Sigmoid colon (tissue), 6 donors: ENCODE measurements at regions not wholly inside any gene's neighbourhood (a gene's known extent, or its start where the extent isn't known, plus 50 kb on each side); places are given as distances from the start of the nearest gene placed in this dataset.
A peak's percentile ranks its signal among the peaks of the same experiment; 100 is the strongest.

ENCODE experiments used
- DNase-seq: peaks from one replicate; pipeline ENCODE4 v3.0.0-alpha.2; 2019
- H3K27ac ChIP-seq, 4 donors: fragments of 200-600 bp; sonication (generic); one replicate each; pipeline ENCODE4 v1.5.1; 2016 to 2019; ENCODE audit warnings: mild to moderate bottlenecking in 1 of 4
- H3K27me3 ChIP-seq, 3 donors: fragments of 200-600 bp; sonication (generic); one replicate each; pipeline ENCODE4 v1.5.1; 2019; ENCODE audit warnings: mild to moderate bottlenecking in 1 of 3
- H3K36me3 ChIP-seq, 4 donors: fragments of 200-600 bp; sonication (generic); one replicate each; pipeline ENCODE4 v1.5.1; 2016 to 2019
- H3K4me1 ChIP-seq, 4 donors: fragments of 200-600 bp; sonication (generic); one replicate each; pipeline ENCODE4 v1.5.1; 2017 to 2019
- H3K4me3 ChIP-seq, 4 donors: fragments of 200-600 bp; sonication (generic); one replicate each; pipeline ENCODE4 v1.5.1; 2017 to 2019; ENCODE audit warnings: mild to moderate bottlenecking in 2 of 4, moderate library complexity in 1 of 4
- H3K9me3 ChIP-seq, 4 donors: fragments of 200-600 bp in 3 of 4; sonication (generic) in 3 of 4; one replicate each; pipeline versions ENCODE4 v1.5.1 to v1.6.1; 2013 to 2019
- EP300 ChIP-seq, 4 donors: sonication (generic); formaldehyde crosslinking; IDR thresholded peaks; one replicate each; pipeline ENCODE4 v1.6.1; 2017; ENCODE audit warnings: antibody characterized with exemption in 4 of 4
- POLR2A ChIP-seq, 2 donors: fragments of 450-650 bp; IDR thresholded peaks; one replicate each; pipeline ENCODE4 v1.6.1; 2016; ENCODE audit warnings: antibody characterized with exemption in 2 of 2, mild to moderate bottlenecking in 2 of 2, moderate library complexity in 2 of 2
- POLR2AphosphoS5 ChIP-seq, 4 donors: sonication (generic); formaldehyde crosslinking; IDR thresholded peaks; one replicate each; pipeline ENCODE4 v1.6.1; 2017; ENCODE audit warnings: antibody characterized with exemption in 4 of 4
- WGBS, 2 donors: extraction: QIAGEN DNeasy Blood & Tissue Kit; methylation state at CpG; one replicate each; pipeline ENCODE4 v1.1.7; 2013; 5-methylcytosine and 5-hydroxymethylcytosine counted together
- intact Hi-C: fragments of 100-400 bp; cut with DNase I; formaldehyde crosslinking; loops from one replicate; pipeline ENCODE4 v1.15.1; 2023
- TF ChIP-seq, protein P1 (sequence below), 4 experiments: fragments of 450-650 bp in 3 of 4; fragments of 200-600 bp in 1 of 4; IDR thresholded peaks; one replicate each; pipeline ENCODE4 v1.5.1; 2016 to 2019; ENCODE audit warnings: antibody characterized with exemption in 4 of 4, mild to moderate bottlenecking in 3 of 4, moderate library complexity in 2 of 4
- donor health status: healthy with polysubstance abuse.
- donor health status: healthy.

DNA sequence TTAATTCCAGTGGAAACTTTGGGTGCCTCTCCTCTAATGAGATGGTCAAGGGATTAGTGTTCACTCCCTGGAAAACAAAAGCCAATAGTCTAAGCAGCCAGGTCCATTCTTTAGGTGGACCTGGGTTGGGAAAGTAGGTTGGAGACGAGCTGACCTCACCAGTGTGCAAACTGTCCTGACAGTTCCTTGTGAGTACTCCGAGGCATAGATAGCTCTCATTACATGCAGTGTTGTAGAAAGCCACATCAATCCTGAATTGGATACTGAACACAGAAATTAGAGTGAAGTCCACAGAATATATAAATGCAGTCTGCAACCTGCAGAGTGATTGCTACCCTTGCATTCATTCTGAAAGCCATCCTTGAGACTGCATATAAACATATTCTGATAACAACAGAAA, 675.1 kb upstream of the CXADR start:
- H3K27me3 ChIP-seq: no peaks in the 10 kb centered on the region
- TF ChIP-seq POLR2A (IDR thresholded peaks at IDR 0.05) (no peak), EP300 (IDR thresholded peaks at IDR 0.05) (no peak), POLR2AphosphoS5 (IDR thresholded peaks at IDR 0.05) (no peak)
- TF ChIP-seq, protein P1, sequence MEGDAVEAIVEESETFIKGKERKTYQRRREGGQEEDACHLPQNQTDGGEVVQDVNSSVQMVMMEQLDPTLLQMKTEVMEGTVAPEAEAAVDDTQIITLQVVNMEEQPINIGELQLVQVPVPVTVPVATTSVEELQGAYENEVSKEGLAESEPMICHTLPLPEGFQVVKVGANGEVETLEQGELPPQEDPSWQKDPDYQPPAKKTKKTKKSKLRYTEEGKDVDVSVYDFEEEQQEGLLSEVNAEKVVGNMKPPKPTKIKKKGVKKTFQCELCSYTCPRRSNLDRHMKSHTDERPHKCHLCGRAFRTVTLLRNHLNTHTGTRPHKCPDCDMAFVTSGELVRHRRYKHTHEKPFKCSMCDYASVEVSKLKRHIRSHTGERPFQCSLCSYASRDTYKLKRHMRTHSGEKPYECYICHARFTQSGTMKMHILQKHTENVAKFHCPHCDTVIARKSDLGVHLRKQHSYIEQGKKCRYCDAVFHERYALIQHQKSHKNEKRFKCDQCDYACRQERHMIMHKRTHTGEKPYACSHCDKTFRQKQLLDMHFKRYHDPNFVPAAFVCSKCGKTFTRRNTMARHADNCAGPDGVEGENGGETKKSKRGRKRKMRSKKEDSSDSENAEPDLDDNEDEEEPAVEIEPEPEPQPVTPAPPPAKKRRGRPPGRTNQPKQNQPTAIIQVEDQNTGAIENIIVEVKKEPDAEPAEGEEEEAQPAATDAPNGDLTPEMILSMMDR (IDR thresholded peaks at IDR 0.05): no peak
- H3K4me1 ChIP-seq: peaks cover 0 to 25% (median 19%) of the 10 kb centered on the region in 4 donors
- no peaks in the 10 kb centered on the region for H3K36me3 ChIP-seq
- WGBS, 2 donors: 50 to 76% methylated on average over 2 of the region's 2 CpGs
- DNase-seq: no peak
- H3K27ac ChIP-seq: no peak overlapping the region
- no peak overlapping the region for H3K4me3 ChIP-seq
- H3K9me3 ChIP-seq: no peaks in the 10 kb centered on the region
- intact Hi-C loops: no loop called here

DNA sequence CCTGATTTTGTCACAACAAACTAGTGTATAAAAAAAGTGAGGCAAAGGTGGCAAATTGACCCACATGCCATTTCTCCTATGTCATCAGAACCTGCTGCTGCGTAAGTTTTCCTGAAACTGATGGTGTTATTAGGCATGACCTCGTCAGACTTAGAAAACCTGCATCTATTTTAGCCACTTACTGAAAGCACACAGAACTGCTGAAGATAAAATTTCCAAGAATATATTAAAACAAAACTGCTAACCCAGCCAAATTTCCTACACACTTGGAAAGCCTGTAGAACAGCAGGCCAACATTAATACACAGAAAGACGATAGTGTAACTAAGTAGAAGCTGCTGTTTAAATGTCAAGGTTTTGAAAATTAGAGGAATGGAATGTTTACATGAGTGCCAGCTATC, 674.5 kb upstream of the CXADR start:
- peaks cover 0 to 25% (median 19%) of the 10 kb centered on the region in 4 donors for H3K4me1 ChIP-seq
- H3K36me3 ChIP-seq: no peaks in the 10 kb centered on the region
- H3K4me3 ChIP-seq: no peak overlapping the region
- H3K27me3 ChIP-seq: no peaks in the 10 kb centered on the region
- no peak for TF ChIP-seq POLR2AphosphoS5 (IDR thresholded peaks at IDR 0.05)
- 60 to 73% methylated on average over 3 of the region's 3 CpGs for WGBS, 2 donors
- no peak for DNase-seq
- no peaks in the 10 kb centered on the region for H3K9me3 ChIP-seq
- intact Hi-C loops: no loop called here
- H3K27ac ChIP-seq: peak overlapping the region in 2 of 4 donors; percentile 5 to 21

DNA sequence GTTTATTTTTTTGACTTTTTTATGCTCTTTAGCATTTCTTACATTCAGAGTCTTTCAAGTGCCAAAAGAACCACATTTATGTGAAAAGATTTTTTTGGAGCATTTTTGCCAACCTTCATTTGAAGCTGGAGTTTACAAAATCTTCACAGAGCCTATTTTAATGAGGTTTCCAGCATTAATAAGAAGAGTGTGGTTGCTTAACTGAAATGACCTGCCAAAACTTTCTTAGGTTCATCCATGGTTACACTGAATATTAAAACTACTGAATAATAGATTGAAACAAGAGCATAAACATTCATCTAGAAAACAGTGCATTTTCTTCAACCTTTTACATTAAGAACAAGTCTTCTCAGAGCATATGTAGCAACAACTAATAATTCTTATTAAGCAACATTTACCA, 672.3 kb upstream of the CXADR start:
- no peak for DNase-seq
- TF ChIP-seq EP300 (IDR thresholded peaks at IDR 0.05) (no peak), POLR2A (IDR thresholded peaks at IDR 0.05) (no peak), POLR2AphosphoS5 (IDR thresholded peaks at IDR 0.05) (no peak)
- TF ChIP-seq, protein P1 (IDR thresholded peaks at IDR 0.05): no peak
- intact Hi-C loops: no loop called here
- Histone ChIP-seq H3K36me3 (no peaks in the 10 kb centered on the region), H3K27me3 (no peaks in the 10 kb centered on the region), H3K9me3 (no peaks in the 10 kb centered on the region), H3K27ac (peak overlapping the region in 2 of 4 donors; percentile 4 to 18), H3K4me3 (no peak overlapping the region), H3K4me1 (peaks cover 0 to 25% (median 19%) of the 10 kb centered on the region in 4 donors)

DNA sequence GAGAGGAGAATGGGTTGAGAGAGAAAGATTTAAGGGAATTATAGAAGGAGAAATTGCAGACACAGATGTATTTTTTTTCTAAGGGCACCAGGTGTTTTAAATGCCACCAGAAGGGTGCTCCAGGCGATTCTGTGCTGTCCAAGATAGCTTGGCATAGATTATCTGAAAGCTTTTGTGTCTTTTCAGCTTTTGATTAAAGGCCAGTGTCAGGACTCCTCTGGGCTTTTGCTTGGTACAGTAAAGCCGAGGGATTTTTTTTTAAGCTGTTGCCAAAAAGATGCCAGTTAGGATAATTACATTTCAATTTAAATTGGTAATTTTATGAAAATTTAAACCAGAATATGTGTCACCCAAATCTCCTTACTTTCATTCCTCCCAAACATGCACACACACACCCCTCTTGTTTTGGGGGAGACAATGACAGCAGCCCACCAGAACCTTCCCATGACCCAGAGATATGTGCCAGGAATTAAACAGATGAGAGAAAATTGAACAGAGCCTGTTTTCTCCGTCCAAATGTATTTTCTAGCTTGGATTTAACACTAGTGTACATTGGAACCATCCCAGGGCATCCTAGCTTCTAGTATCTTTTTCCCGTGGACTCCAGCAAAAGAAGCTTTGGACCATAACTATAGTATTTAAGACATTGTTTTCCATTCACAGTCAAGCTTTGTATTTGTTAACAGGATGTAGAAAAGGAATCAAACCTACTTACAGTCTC, 670.7 kb upstream of the CXADR start:
- no peak overlapping the region for H3K4me3 ChIP-seq
- no peaks in the 10 kb centered on the region for H3K9me3 ChIP-seq
- intact Hi-C loops: no loop called here
- no peak for DNase-seq
- WGBS, 2 donors: 53 to 68% methylated on average over 4 of the region's 4 CpGs
- no peaks in the 10 kb centered on the region for H3K27me3 ChIP-seq
- H3K27ac ChIP-seq: no peak overlapping the region
- peaks cover 0 to 25% (median 18%) of the 10 kb centered on the region in 4 donors for H3K4me1 ChIP-seq
- TF ChIP-seq POLR2A (IDR thresholded peaks at IDR 0.05) (no peak), POLR2AphosphoS5 (IDR thresholded peaks at IDR 0.05) (no peak), EP300 (IDR thresholded peaks at IDR 0.05) (no peak)
- TF ChIP-seq, protein P1 (IDR thresholded peaks at IDR 0.05): no peak
- H3K36me3 ChIP-seq: no peaks in the 10 kb centered on the region

DNA sequence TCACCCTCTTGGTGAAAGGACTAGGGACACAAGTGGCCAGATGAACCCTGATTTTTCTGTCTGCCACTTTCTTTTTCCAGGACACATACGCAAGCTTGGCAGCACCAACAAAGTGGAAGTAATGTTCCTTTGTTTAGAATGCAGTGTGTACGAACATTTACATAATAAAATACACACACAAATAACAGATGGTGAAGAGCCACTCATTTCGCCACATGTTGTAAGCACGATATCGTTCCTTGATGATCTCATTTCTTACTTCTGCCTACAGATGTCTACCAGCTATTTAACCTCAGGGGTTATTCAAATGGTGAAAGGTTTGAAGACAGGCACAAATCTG, 670.2 kb upstream of the CXADR start:
- Histone ChIP-seq H3K27me3 (no peaks in the 10 kb centered on the region), H3K9me3 (no peaks in the 10 kb centered on the region), H3K4me3 (no peak overlapping the region), H3K27ac (no peak overlapping the region), H3K36me3 (no peaks in the 10 kb centered on the region), H3K4me1 (peaks cover 0 to 19% (median 12%) of the 10 kb centered on the region in 4 donors)
- WGBS, 2 donors: 74% methylated on average over 5 of the region's 5 CpGs
- intact Hi-C loops: no loop called here
- TF ChIP-seq, protein P1 (IDR thresholded peaks at IDR 0.05): no peak
- TF ChIP-seq POLR2A (IDR thresholded peaks at IDR 0.05): no peak
- no peak for TF ChIP-seq POLR2AphosphoS5 (IDR thresholded peaks at IDR 0.05)
- TF ChIP-seq EP300 (IDR thresholded peaks at IDR 0.05): no peak
- DNase-seq: no peak
